DOHH2 (cell line): ENCODE measurements at regions not wholly inside any gene's neighbourhood (a gene's known extent, or its start where the extent isn't known, plus 50 kb on each side); places are given as distances from the start of the nearest gene placed in this dataset.

Experiments
- EZH2phosphoT487 ChIP-seq: fragments of 200-600 bp; sonication (generic); IDR thresholded peaks from 2 replicates; pipeline ENCODE4 v1.6.1; 2017; ENCODE audit warnings: borderline replicate concordance, mild to moderate bottlenecking, antibody characterized with exemption, low read length, moderate library complexity, mixed read lengths
- TF ChIP-seq, protein P1 (sequence below): fragments of 200-600 bp; sonication (generic); IDR thresholded peaks from one replicate; pipeline ENCODE4 v1.5.1; 2014; ENCODE audit warnings: antibody characterized with exemption, mild to moderate bottlenecking, low read depth, low read length; ENCODE audit not compliant: poor library complexity, severe bottlenecking

- TF ChIP-seq, protein P1, sequence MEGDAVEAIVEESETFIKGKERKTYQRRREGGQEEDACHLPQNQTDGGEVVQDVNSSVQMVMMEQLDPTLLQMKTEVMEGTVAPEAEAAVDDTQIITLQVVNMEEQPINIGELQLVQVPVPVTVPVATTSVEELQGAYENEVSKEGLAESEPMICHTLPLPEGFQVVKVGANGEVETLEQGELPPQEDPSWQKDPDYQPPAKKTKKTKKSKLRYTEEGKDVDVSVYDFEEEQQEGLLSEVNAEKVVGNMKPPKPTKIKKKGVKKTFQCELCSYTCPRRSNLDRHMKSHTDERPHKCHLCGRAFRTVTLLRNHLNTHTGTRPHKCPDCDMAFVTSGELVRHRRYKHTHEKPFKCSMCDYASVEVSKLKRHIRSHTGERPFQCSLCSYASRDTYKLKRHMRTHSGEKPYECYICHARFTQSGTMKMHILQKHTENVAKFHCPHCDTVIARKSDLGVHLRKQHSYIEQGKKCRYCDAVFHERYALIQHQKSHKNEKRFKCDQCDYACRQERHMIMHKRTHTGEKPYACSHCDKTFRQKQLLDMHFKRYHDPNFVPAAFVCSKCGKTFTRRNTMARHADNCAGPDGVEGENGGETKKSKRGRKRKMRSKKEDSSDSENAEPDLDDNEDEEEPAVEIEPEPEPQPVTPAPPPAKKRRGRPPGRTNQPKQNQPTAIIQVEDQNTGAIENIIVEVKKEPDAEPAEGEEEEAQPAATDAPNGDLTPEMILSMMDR = no peak
- TF ChIP-seq EZH2phosphoT487 = no peak
Measured at GRCh38 chr16:86816930-86817625, 238.7 kb downstream of the FOXL1 start.
